Rectal smooth muscle tissue (tissue), 1 donor: ENCODE measurements at regions not wholly inside any gene's neighbourhood (a gene's known extent, or its start where the extent isn't known, plus 50 kb on each side); places are given as distances from the start of the nearest gene placed in this dataset.

Experiments used
- H3K27ac ChIP-seq: one replicate; pipeline ENCODE4 v1.7.0; 2013; ENCODE audit warnings: low read depth, low read length, inconsistent platforms
- H3K27me3 ChIP-seq: one replicate; pipeline ENCODE4 v1.7.0; 2013; ENCODE audit warnings: low read length; ENCODE audit not compliant: control insufficient read depth, insufficient read depth
- H3K36me3 ChIP-seq: one replicate; pipeline ENCODE4 v1.7.0; 2013; ENCODE audit warnings: low read length; ENCODE audit not compliant: control insufficient read depth, insufficient read depth
- H3K4me1 ChIP-seq: one replicate; pipeline ENCODE4 v1.7.0; 2013; ENCODE audit warnings: low read length; ENCODE audit not compliant: control insufficient read depth, insufficient read depth
- H3K4me3 ChIP-seq: one replicate; pipeline ENCODE4 v1.7.0; 2013; ENCODE audit warnings: low read length
- H3K9ac ChIP-seq: one replicate; pipeline ENCODE4 v1.7.0; 2013; ENCODE audit warnings: low read length

DNA sequence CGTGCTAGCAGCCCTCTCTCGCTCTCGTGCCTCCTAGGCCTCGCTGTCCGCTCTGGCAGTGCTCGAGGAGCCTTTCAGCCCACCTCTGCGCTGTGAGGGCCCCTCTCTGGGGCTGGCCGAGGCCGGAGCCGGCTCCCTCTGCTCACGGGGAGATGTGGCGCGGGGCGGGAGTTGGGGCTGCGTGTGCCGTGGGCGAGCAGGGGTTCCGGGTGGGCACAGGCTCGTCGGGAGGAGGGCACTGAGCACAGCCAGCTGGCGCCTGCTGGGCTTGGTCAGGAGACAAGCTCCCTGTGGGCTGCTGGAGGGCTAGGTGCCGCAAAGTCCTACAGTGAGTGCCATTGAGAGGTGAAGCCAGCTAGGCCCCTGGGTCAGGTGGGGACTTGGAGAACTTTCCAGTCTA, 994.5 kb downstream of the C4orf33 start:
- no peaks in the 10 kb centered on the region for H3K36me3 ChIP-seq
- no peak overlapping the region for H3K9ac ChIP-seq
- H3K4me3 ChIP-seq, result no peak overlapping the region

DNA sequence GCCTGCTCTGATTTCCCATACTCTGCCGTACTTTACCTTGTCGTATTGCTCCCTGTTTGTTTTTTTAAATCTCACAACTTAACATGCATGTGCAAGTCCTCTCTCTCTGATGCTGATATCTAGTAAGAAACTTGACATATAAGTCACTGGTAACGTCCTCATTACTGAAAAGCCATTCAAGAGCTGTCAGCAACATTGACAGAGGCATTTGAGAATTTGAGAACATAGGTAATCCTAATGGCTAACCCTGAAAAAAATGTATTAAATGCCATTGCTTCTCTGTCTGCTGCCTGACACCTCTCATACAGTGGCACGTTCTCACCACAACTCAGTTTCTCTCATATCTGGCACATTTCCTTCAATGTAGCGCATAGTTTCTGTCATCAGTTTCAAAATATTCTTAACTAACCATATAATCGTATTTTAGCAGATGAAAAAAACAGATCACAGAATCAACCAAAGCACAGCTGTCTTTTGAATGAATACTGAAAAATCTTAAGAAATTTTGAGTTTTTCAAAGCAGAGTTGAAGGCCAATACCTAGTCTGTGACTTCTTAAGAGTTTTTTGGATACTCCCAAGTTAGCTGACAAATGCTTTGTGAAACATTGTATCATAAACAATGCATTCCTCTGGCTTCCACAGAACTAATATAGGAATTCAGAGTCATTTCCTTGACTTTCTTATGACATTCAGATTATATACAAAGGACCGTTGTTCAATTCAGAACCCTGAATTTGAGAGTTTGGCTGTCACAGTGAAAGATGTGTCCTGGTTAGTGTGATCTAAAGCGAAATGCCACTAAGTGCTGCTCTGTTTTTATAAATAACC, 996.4 kb downstream of the C4orf33 start:
- no peak overlapping the region for H3K27ac ChIP-seq

More for the DNA sequence above, 994.5 kb downstream of the C4orf33 start:
- Histone ChIP-seq H3K4me1 (no peaks in the 10 kb centered on the region), H3K27me3 (no peaks in the 10 kb centered on the region), H3K27ac (no peak overlapping the region)

DNA sequence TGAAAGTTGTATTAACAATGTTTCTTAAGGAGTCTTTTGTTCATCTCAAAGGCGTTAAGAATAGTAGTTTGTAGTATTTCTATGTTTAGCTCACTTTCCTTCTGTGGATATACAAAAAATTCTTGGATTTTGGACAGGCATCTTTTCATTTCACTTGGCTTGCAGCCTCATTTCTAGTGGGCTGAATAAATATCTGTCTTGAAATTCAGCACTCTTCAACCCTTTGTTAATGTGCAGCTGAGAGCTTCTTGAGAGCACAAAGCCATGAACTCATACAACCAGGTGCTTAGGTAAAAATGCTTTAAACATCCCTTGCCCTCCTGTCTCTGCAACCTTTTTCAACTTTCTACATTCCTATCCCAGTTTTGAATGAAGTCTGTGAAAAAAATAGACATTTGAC, 1003.2 kb downstream of the C4orf33 start:
- Histone ChIP-seq H3K4me1 (no peaks in the 10 kb centered on the region), H3K4me3 (no peak overlapping the region), H3K36me3 (no peaks in the 10 kb centered on the region), H3K27ac (no peak overlapping the region), H3K27me3 (no peaks in the 10 kb centered on the region), H3K9ac (no peak overlapping the region)

More for the DNA sequence above, 996.4 kb downstream of the C4orf33 start:
- Histone ChIP-seq H3K27me3 (no peaks in the 10 kb centered on the region), H3K9ac (no peak overlapping the region), H3K4me3 (no peak overlapping the region), H3K4me1 (no peaks in the 10 kb centered on the region), H3K36me3 (no peaks in the 10 kb centered on the region)

DNA sequence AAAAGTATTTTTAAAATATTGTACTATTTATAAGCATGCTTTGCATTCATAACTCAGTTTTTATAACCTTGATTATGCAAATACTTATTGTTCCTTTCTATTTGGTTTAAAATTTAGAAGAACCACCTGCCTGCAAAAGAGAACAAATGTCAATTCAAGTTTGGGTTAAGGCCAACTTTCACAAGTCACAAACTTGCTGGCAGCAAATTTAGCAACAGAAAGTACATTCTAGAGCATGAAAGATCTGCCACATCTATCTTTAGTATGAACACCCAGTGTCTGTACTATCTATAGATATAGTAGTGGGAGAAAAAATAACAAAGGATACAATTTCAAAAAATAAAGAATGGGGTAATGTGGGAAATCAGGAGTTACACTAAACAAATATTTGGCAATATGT, 1014.2 kb downstream of the C4orf33 start:
- Histone ChIP-seq H3K4me1 (no peaks in the 10 kb centered on the region), H3K27ac (no peak overlapping the region), H3K27me3 (no peaks in the 10 kb centered on the region), H3K4me3 (no peak overlapping the region), H3K9ac (no peak overlapping the region), H3K36me3 (no peaks in the 10 kb centered on the region)

DNA sequence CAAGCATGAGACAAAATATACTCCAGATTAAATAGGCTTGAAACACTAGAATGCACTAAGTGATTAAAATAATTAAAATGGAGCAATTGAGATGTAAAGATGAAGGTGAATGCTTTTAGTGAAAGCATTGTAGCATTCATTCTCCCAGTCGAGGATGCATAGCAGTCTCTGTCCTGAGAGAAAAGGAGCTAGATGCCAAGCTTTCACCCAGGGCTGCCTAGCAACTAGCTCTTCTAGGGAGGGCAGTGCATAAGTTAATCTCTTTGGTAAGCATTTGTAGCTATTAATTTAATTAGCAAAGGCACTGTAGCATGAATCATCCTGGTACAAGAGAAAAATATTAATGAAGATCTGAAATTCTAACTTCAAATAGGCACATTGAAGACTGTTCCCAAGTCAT, 1014.8 kb downstream of the C4orf33 start:
- Histone ChIP-seq H3K4me1 (no peaks in the 10 kb centered on the region), H3K27ac (no peak overlapping the region), H3K4me3 (no peak overlapping the region)

DNA sequence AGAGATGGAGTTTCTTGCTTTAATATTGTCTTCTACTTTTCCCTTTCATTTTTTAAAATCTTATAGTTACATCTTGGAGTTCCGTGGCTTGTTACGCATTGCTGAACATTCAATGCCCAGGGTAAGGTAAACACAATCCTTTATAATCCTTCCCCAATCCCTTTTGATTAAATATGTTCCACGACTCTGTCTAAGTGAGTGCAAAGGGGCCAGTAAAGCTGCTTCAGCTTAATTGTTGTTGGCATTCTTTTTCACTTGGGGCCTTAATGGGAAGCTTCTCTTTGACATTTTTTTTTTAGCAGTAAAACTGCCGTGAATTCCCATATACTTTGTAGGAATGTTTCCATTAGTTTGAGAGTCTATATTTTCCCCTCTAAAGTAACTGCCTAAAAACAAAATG, 1028.1 kb downstream of the C4orf33 start:
- Histone ChIP-seq H3K4me3 (no peak overlapping the region), H3K9ac (no peak overlapping the region), H3K27ac (no peak overlapping the region), H3K27me3 (no peaks in the 10 kb centered on the region), H3K4me1 (no peaks in the 10 kb centered on the region), H3K36me3 (no peaks in the 10 kb centered on the region)

More for the DNA sequence above, 1014.8 kb downstream of the C4orf33 start:
- Histone ChIP-seq H3K36me3 (no peaks in the 10 kb centered on the region), H3K27me3 (no peaks in the 10 kb centered on the region), H3K9ac (no peak overlapping the region)

DNA sequence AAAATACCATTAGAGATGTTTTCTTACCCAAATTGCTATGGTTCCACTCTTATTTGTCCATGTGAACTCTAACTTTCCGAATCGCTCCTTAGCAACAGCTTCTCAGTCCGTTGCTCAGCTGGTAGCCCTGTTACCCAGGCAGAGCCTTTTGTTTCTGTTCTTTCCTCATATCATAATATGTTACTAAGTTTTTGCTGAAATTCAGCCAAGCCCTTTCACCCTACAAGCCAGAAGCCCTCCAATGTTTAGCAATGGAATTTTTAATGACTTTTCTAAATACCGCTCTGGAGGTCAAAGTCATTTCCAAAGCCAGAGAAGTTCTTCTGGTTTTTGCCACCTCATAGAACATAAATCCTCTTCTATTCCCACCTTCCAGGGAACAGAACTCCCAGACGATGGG, 1029.5 kb downstream of the C4orf33 start:
- no peaks in the 10 kb centered on the region for H3K36me3 ChIP-seq
- H3K4me3 ChIP-seq, result no peak overlapping the region
- no peak overlapping the region for H3K27ac ChIP-seq
- no peaks in the 10 kb centered on the region for H3K27me3 ChIP-seq
- H3K9ac ChIP-seq, result no peak overlapping the region
- H3K4me1 ChIP-seq, result no peaks in the 10 kb centered on the region

DNA sequence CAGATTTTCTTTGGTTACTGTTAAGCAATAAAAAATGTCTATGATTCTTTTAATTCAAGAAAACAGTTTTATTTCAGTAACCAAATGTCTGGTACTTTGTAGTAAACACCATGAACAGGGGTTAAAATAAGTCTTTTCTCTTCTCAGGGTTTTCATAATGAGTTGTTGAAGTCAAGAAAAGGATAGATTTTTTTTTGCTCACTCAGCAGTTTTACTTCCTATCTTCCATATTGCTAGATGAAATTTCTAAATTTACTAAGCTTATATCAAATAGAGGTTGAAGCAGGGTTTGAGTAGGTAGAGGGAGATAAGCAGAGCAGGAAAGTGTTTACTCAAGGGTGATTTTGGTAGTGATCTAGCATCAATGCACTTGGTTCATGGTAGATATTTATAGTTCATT, 1031.3 kb downstream of the C4orf33 start:
- no peaks in the 10 kb centered on the region for H3K27me3 ChIP-seq
- no peak overlapping the region for H3K9ac ChIP-seq
- no peak overlapping the region for H3K4me3 ChIP-seq

DNA sequence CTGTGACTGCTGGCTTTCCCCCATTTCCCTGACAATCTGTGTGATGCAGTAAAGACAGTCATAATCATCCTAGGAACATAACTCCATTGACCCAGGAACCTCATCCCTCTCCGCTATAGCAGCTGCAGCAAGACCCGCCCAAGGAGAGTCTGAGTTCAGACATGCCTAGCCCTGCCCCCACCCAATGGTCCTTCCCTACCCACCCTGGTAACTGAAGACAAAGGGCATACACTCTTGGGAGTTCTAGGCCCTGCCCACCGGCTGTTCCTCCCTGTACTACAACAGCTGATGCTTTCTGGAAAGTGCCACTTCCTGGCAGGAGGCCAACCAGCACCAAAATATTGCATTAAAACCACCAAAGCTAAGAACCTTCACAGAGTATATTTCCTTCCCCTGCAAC, 1035.6 kb downstream of the C4orf33 start:
- H3K9ac ChIP-seq, result no peak overlapping the region
- no peak overlapping the region for H3K4me3 ChIP-seq
- no peak overlapping the region for H3K27ac ChIP-seq
- H3K4me1 ChIP-seq, result no peaks in the 10 kb centered on the region
- H3K27me3 ChIP-seq, result no peaks in the 10 kb centered on the region
- no peaks in the 10 kb centered on the region for H3K36me3 ChIP-seq

More for the DNA sequence above, 1031.3 kb downstream of the C4orf33 start:
- Histone ChIP-seq H3K4me1 (no peaks in the 10 kb centered on the region), H3K36me3 (no peaks in the 10 kb centered on the region), H3K27ac (no peak overlapping the region)

DNA sequence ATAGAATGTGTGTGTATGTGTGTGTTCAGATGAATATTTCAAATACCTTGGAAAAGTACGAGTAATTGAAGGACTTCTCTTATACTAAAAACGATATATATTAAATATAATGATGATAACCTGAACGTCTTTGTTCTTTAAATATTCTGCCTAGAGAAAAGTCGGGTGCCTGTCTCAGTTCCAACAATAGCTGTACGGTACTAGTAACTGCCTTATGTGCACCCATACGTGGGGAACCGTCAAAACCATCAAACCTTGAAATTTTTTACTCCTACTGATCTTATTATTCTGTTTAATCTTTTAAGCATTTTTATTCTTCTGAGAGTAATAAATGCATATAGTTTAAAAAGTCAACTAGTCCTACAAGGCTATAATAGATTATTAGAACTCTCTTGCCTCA, 1045.7 kb downstream of the C4orf33 start:
- no peaks in the 10 kb centered on the region for H3K4me1 ChIP-seq
- H3K4me3 ChIP-seq, result no peak overlapping the region
- no peaks in the 10 kb centered on the region for H3K27me3 ChIP-seq
- H3K9ac ChIP-seq, result no peak overlapping the region
- no peak overlapping the region for H3K27ac ChIP-seq
- no peaks in the 10 kb centered on the region for H3K36me3 ChIP-seq

DNA sequence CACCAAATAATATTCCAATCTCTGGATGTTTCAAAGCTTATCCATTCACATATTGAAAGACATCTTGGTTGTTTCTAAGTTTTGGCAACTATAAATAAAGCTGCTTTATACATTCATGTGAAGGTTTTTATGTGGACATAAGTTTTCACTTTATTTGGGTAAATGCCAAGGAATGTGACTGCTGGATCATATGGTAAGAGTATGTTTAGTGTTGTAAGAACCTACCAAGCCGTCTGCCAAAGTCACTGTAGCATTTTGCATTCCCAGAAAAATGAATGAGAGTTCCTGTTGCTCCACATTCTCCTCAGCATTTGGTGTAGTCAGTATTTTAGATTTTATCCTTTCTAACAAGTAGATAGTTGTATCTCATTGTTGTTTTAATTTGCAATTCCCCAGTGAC, 1047.7 kb downstream of the C4orf33 start:
- H3K4me3 ChIP-seq, result no peak overlapping the region
- no peaks in the 10 kb centered on the region for H3K36me3 ChIP-seq
- H3K27me3 ChIP-seq, result no peaks in the 10 kb centered on the region
- H3K9ac ChIP-seq, result no peak overlapping the region
- H3K4me1 ChIP-seq, result no peaks in the 10 kb centered on the region
- no peak overlapping the region for H3K27ac ChIP-seq

DNA sequence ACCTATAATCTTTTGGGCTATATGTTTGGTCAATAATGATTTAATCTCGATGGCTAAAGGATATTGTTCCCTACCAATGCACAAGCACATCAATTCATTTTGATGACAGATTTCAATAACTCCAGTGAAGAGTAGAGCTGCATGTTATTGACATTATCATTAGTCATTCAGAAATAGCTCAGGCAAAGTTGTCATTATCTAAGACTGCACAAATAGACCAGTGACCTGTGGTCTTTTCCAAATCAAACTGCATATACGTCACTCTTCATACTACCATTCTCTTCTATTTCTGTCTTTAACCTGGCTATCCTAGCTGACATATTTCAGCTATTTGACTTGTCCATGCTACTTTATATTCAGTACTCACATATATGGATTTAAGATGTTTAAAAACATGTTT, 1050.8 kb downstream of the C4orf33 start:
- Histone ChIP-seq H3K27me3 (no peaks in the 10 kb centered on the region), H3K27ac (no peak overlapping the region), H3K4me3 (no peak overlapping the region), H3K4me1 (no peaks in the 10 kb centered on the region), H3K36me3 (no peaks in the 10 kb centered on the region), H3K9ac (no peak overlapping the region)

DNA sequence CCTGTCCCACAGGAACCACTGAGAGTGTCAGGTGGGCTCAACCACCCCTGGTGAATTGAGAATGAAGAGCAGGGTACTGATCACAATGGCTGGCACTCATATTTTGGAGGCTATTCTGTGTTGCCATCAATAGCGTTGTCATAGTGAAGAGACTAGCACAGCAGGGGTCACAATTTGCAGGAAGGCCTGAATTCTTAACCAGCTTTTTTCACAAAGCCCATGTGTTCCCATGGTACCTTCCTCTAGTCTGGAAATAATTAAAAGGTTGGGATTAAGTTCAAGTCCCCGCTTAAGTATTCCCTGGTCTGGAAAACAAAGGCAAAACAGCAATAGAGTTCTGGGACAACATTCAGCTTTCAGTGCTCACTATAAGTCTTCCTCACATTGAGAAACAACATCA, 1051.7 kb downstream of the C4orf33 start:
- no peak overlapping the region for H3K27ac ChIP-seq
- H3K27me3 ChIP-seq, result no peaks in the 10 kb centered on the region
- no peak overlapping the region for H3K9ac ChIP-seq

More for the DNA sequence above, 1051.7 kb downstream of the C4orf33 start:
- Histone ChIP-seq H3K36me3 (no peaks in the 10 kb centered on the region), H3K4me3 (no peak overlapping the region), H3K4me1 (no peaks in the 10 kb centered on the region)
